T-helper 2 cell treated with Interferon-gamma antibody and Interleukin-4, amounts not matched to agents 5 μg/mL and 100 μg/mL, for 36 hours (primary cell): ENCODE measurements at regions not wholly inside any gene's neighbourhood (a gene's known extent, or its start where the extent isn't known, plus 50 kb on each side); places are given as distances from the start of the nearest gene placed in this dataset.
"Not testable (repeated sequence)": the region's sequence is repeated elsewhere in the genome, so short reads cannot be mapped to it uniquely, and the experiment has no call there.

Experiments used
- DNase-seq: peaks from one replicate; pipeline ENCODE4 v3.0.0; 2021; ENCODE audit warnings: low spot score
- H3K27ac Mint-ChIP-seq: one replicate; pipeline ENCODE4 v1.8.0; 2021; ENCODE audit warnings: mild to moderate bottlenecking, mixed read lengths
- H3K27me3 Mint-ChIP-seq: one replicate; pipeline ENCODE4 v1.8.0; 2021; ENCODE audit warnings: low read depth, mixed read lengths
- H3K36me3 Mint-ChIP-seq: one replicate; pipeline ENCODE4 v1.8.0; 2021; ENCODE audit warnings: low read depth, mixed read lengths
- H3K4me1 Mint-ChIP-seq: one replicate; pipeline ENCODE4 v1.8.0; 2021; ENCODE audit warnings: low read depth, mixed read lengths
- H3K4me3 Mint-ChIP-seq: one replicate; pipeline ENCODE4 v1.8.0; 2022; ENCODE audit warnings: mild to moderate bottlenecking, moderate library complexity, mixed read lengths
- H3K9me3 Mint-ChIP-seq: one replicate; pipeline ENCODE4 v1.8.0; 2021; ENCODE audit warnings: mixed read lengths

DNA sequence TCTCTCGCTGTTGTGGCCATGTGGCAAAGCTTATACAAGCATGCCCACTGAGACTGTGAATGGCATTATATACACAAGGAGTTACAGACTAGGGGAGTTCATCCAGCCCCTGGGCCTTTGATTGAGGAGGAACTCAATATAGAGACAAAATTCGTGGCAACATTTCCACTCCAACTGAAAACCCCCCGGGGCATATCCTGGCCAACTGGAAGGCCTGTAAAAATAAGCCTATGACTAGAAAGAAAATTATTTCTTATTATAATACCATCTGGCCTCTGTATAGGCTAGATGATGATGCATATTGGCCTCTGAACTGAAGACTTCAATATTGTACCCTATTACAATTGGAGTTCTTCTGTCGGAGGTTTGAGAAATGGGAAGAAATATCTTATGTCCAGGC, 175.5 kb upstream of the GJE1 start:
- no peaks in the 10 kb centered on the region for H3K27me3 Mint-ChIP-seq
- peaks cover 29% of the 10 kb centered on the region for H3K9me3 Mint-ChIP-seq
- DNase-seq, result no peak
- H3K36me3 Mint-ChIP-seq, result no peaks in the 10 kb centered on the region
- H3K4me1 Mint-ChIP-seq, result no peaks in the 10 kb centered on the region
- H3K4me3 Mint-ChIP-seq, result no peak overlapping the region
- H3K27ac Mint-ChIP-seq, result no peak overlapping the region

DNA sequence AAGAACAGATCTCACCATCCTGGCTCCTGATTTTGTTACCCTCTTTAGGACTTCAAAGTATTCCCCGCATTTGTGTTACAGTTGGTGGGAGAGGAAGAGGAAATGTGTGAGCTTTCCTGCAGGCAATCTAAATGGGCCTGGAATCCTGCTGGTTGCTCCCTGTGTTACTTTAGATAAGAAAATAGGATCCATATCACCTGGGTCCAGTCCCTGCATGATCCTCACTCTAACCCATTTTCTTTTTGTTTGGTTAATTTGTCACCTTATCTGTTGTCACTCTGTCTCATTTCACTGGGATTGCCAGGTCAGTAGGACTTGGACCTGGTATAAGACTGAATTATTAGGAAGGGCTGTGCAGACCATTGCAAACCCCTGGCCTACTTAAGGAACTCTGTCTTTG, 175.9 kb upstream of the GJE1 start:
- H3K4me1 Mint-ChIP-seq, result no peaks in the 10 kb centered on the region
- H3K4me3 Mint-ChIP-seq, result no peak overlapping the region
- no peaks in the 10 kb centered on the region for H3K36me3 Mint-ChIP-seq
- H3K9me3 Mint-ChIP-seq, result peaks cover 33% of the 10 kb centered on the region
- H3K27me3 Mint-ChIP-seq, result no peaks in the 10 kb centered on the region
- no peak overlapping the region for H3K27ac Mint-ChIP-seq
- DNase-seq, result no peak

DNA sequence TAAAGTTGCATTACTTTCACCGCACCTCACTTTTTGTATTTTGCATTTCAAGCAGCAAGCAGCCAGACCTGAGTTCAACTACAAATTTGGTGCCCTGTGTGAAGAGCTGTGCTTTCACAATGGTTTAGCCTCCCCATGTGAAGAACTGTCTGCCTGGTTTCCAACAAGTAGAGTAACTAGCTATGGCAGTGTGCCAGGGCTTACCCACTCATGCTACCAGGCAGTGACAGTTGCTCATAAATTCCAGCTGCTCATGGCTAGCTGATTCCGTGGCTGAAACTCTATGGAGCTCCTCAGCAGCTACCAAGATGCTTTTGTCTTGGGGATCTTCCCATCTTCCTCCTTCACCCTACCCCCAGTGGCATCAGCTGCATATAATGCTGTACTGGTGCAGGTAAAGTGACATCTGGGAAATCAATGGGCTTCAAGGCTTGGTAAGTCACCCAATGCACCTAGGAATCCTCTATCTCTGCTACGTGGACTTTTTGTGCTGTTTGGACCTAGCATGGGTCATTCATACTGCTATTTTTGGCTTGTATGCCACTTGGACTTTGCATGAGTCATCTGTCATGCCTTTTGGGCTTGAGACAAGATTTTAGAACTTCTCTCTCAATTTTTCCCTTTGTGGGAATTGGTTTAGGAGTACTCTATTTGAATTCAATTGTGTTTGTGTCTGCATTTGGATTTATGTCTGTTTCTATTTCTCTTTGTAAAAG, 176.5 kb upstream of the GJE1 start:
- no peaks in the 10 kb centered on the region for H3K36me3 Mint-ChIP-seq
- no peaks in the 10 kb centered on the region for H3K27me3 Mint-ChIP-seq
- H3K4me1 Mint-ChIP-seq, result no peaks in the 10 kb centered on the region
- DNase-seq, result no peak
- no peak overlapping the region for H3K4me3 Mint-ChIP-seq
- H3K9me3 Mint-ChIP-seq, result peaks cover 33% of the 10 kb centered on the region
- H3K27ac Mint-ChIP-seq, result no peak overlapping the region

DNA sequence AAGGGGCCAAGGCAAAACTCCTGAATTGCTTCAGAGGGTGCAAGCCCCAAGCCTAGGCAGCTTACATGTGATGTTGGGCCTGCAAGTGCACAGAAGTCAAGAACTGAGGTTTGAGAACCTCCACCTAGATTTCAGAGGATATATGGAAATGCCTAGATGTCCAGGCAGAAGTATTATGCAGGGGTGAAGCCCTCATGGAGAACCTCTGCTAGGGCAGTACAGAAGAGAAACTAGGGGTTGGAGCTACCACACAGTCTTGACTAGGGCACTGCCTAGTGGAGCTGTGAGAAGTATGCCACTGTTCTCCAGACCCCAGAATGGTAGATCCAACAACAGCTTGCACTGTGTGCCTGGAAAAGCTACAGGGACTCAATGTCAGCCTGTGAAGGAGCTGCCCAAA, 179.7 kb upstream of the GJE1 start:
- Mint-ChIP-seq H3K27ac (no peak overlapping the region), H3K4me3 (no peak overlapping the region), H3K27me3 (no peaks in the 10 kb centered on the region), H3K4me1 (no peaks in the 10 kb centered on the region), H3K9me3 (peaks cover 33% of the 10 kb centered on the region), H3K36me3 (no peaks in the 10 kb centered on the region)
- DNase-seq, result no peak

DNA sequence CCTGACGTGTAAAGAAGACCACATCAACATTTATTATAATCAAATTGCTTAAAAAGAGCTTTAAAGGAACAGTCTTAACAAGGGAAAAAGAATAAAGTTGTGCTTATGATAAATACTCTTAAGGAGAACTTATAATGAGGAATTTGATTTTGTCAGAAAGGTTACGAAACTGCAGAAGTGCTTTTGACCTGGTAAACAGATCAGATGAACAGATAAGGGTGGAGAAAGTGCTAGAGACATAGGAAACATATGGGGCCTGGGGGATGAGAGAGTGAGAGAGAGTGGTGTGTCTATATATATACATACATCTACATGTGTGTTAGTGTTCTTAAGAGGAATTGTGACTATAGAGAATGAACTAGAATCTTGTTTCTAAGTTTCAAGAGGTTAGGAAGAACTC, 186.2 kb upstream of the GJE1 start:
- Mint-ChIP-seq H3K27me3 (no peaks in the 10 kb centered on the region), H3K27ac (no peak overlapping the region), H3K36me3 (no peaks in the 10 kb centered on the region), H3K4me3 (no peak overlapping the region), H3K9me3 (peaks cover 4% of the 10 kb centered on the region), H3K4me1 (no peaks in the 10 kb centered on the region)
- DNase-seq, result no peak

DNA sequence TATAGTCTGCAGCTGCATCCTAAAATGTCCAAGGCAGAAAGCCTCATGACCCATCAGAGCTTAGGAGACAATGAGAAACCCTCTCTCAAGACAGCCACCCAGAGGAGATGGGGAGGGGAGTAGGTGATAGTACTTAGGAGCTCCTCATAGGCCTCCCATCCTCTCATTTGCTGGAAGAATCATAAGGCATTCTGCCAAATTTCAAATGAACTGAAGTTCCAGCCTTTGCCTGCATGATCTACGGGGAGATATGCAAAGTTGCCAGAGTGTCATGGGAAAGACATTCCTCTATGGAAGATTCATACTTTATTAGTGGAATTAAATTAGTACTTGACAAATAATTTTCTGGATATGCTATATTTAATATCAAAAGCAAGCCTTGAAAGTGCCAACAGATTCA, 194.1 kb upstream of the GJE1 start:
- Mint-ChIP-seq H3K4me3 (no peak overlapping the region), H3K4me1 (no peaks in the 10 kb centered on the region), H3K9me3 (no peaks in the 10 kb centered on the region), H3K27ac (no peak overlapping the region), H3K36me3 (no peaks in the 10 kb centered on the region), H3K27me3 (no peaks in the 10 kb centered on the region)
- no peak for DNase-seq

DNA sequence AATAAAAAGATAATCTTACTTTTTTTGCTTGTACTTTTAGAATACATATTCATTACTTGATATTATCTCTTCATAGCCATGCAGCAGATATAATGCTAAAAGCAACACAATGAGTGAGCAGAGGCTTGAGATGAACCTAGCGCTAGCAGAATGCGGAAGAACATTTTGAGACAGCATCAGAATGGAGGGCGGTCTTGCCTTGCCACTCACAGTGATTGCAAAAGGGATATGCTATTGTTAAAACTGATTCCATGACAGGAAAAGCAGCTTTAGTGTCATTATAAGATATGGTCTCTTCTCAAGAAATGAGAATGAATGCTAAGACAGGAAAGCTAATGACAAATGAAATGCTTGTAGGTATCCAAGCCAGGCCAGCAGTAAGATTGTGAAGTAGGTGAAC, 200.0 kb upstream of the GJE1 start:
- Mint-ChIP-seq H3K27me3 (no peaks in the 10 kb centered on the region), H3K36me3 (no peaks in the 10 kb centered on the region), H3K9me3 (no peaks in the 10 kb centered on the region), H3K4me3 (no peak overlapping the region), H3K4me1 (no peaks in the 10 kb centered on the region), H3K27ac (no peak overlapping the region)
- no peak for DNase-seq

DNA sequence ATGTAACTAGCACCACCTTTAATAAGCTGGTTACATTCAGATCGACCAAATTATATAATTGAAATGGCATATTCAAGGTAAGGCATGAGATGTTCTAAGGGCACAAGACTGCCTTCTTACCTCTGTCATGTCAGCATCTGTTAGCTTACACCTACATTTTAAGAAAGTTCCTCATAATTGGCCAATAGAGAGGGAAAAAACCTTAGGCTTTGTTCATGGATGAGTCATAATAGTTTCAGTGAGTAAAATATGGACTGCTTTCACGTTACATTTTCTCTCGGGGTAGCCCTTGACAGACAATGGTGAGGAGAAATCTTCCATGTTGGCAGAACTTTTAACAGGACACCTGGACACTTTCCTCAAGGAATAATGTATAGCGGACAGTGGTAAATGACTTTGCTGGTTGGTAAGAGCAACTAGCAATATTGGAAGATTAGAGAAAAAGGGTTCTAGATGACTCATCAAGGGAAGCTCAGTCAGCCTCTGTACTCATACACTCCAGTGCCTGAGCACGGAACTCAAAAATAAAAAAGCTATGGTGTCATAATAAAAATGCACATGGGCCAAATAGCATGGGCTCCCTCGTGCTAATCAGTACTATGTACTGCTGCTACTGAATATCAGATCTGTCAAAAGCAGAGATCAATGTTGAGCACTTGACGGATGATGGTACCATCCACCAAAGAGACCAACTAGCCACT, 206.4 kb upstream of the GJE1 start:
- not testable (repeated sequence) for H3K27me3 Mint-ChIP-seq, H3K9me3 Mint-ChIP-seq, H3K36me3 Mint-ChIP-seq

DNA sequence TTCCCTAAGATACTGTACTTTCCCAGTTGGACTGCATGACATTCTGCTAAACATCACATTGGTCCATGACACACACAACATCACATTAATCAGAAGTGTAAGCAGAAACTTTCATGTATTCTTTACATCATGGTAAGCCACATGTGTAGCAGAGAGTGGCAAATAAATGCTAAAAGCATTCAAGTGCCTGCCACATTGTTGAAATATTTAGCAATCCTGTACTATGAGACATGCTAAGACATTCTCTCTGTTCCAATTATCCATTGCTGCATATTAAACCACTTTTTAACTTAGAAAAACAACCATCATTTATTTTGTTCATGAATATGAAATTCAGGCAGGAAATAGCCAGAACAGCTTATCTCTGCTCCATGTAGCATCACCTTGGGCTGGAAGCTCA, 207.7 kb upstream of the GJE1 start:
- Mint-ChIP-seq H3K27me3 (no peaks in the 10 kb centered on the region), H3K27ac (no peak overlapping the region), H3K9me3 (peaks cover 5% of the 10 kb centered on the region), H3K4me3 (no peak overlapping the region), H3K4me1 (no peaks in the 10 kb centered on the region), H3K36me3 (no peaks in the 10 kb centered on the region)
- DNase-seq, result no peak

More for the DNA sequence above, 206.4 kb upstream of the GJE1 start:
- not testable (repeated sequence) for H3K4me1 Mint-ChIP-seq, H3K27ac Mint-ChIP-seq, H3K4me3 Mint-ChIP-seq, DNase-seq

DNA sequence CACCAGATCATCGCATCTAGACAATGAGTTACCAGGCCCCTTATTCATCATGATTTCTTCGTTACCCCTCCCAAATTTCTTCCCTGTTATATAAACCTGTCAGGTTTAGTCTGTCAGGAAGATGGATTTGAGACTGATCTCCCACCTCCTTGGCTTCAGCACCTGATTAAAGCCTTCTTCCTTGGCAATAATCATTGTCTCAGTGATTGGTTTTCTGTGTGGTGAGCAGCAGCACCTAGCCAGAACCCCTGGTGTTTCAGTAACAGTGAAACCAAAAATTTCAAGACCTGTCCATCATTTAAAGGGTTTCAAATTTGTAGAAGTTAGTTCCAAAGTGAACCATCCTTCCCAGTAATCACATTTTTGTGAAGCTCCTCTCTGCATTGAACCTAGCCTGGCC, 209.8 kb upstream of the GJE1 start:
- no peak for DNase-seq
- Mint-ChIP-seq H3K36me3 (no peaks in the 10 kb centered on the region), H3K27ac (no peak overlapping the region), H3K27me3 (no peaks in the 10 kb centered on the region), H3K4me3 (no peak overlapping the region), H3K9me3 (peaks cover 5% of the 10 kb centered on the region), H3K4me1 (no peaks in the 10 kb centered on the region)

DNA sequence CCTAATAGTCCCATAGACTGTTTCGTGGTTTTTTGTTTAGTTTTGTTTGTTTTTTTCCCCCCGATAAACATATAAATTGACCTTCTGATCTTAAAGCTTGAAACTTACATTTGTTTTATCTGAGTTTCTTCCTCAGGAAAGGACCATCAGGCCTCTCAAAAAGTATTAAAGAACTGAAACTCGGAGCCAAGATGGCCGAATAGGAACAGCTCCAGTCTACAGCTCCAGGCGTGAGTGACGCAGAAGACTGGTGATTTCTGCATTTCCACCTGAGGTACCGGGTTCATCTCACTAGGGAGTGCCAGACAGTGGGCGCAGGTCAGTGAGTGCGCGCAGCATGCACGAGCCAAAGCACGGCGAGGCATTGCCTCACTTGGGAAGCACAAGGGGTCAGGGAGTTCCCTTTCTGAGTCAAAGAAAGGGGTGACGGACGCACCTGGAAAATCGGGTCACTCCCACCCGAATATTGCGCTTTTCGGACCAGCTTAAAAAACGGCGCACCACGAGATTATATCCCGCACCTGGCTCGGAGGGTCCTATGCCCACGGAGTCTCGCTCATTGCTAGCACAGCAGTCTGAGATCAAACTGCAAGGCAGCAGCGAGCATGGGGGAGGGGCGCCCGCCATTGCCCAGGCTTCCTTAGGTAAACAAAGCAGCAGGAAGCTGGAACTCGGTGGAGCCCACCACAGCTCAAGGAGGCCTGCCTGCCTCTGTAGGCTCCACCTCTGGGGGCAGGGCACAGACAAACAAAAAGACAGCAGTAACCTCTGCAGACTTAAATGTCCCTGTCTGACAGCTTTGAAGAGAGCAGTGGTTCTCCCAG, 215.8 kb upstream of the GJE1 start:
- H3K27me3 Mint-ChIP-seq, H3K9me3 Mint-ChIP-seq, DNase-seq, H3K4me1 Mint-ChIP-seq, H3K36me3 Mint-ChIP-seq, H3K4me3 Mint-ChIP-seq, H3K27ac Mint-ChIP-seq: not testable (repeated sequence)

DNA sequence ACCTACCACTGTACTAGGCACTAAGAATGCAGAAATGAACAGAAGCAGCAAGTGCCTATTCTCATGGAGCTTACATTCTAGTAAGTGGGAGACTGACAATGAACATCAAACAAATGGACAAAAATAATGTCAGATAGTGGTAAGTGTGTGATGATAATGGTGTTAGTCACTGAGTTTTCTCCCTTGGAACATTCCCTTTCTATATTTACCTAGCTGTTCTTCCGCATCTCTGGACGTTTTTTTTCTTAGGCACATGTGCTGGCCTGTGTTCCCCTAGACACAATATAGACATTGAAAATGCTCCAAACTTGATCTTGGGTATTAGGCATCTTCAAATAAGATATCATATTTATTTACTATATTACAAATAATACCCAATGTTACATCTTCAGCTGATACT, 218.1 kb upstream of the GJE1 start:
- Mint-ChIP-seq H3K4me1 (no peaks in the 10 kb centered on the region), H3K9me3 (peaks cover 4% of the 10 kb centered on the region), H3K36me3 (no peaks in the 10 kb centered on the region), H3K27me3 (no peaks in the 10 kb centered on the region), H3K4me3 (no peak overlapping the region), H3K27ac (no peak overlapping the region)
- no peak for DNase-seq

DNA sequence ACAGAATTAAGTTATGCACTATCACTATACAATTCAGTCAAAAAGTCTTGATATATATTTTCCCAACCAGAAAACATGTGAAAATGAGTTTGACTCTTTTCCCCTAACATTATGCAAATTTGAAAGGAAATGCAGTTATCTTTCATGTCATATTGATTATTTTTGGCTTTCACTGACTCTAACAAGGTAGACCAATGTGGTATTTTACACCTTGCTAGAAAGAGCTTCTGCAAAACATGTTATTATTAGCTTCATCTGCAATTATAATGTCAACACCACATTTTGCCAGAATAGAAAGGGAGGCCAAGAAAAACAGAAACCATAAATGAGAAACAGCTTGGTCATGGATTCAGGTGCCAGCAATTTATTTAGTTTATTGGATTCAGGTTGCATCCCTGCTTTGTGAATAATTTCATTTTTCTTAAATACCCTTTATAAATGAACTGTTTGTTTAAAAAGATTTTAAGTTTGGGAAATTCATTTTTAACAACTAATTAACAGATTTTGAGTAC, 226.1 kb upstream of the GJE1 start:
- H3K9me3 Mint-ChIP-seq, result no peaks in the 10 kb centered on the region
- no peak for DNase-seq
- H3K27ac Mint-ChIP-seq, result no peak overlapping the region
- H3K4me1 Mint-ChIP-seq, result no peaks in the 10 kb centered on the region
- no peaks in the 10 kb centered on the region for H3K27me3 Mint-ChIP-seq
- H3K4me3 Mint-ChIP-seq, result no peak overlapping the region
- H3K36me3 Mint-ChIP-seq, result no peaks in the 10 kb centered on the region

DNA sequence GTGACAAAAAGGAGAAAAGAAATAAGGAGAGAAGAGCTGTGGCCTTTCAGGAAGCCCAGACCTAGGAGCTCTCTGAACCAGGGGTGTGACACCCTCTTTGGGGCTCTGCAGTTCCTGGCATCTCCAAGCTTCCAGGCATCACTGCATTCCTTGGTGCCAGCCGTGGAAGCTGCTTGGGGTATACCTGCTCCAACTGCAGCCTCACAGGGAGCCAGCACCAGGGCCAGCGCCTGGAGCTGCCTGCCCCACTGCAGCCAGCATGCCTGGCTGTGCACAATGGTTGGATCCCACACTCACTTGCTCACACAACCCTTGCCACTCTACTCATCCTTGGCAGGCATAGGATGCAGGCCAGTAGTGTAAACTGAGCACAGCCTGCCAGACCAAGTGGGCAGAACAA, 242.1 kb upstream of the GJE1 start:
- DNase-seq, result no peak
- H3K4me1 Mint-ChIP-seq, result no peaks in the 10 kb centered on the region
- no peaks in the 10 kb centered on the region for H3K27me3 Mint-ChIP-seq
- H3K4me3 Mint-ChIP-seq, result no peak overlapping the region
- H3K27ac Mint-ChIP-seq, result no peak overlapping the region
- no peaks in the 10 kb centered on the region for H3K36me3 Mint-ChIP-seq
- peaks cover 4% of the 10 kb centered on the region for H3K9me3 Mint-ChIP-seq
